Endodermal cell (in vitro differentiated cells): ENCODE measurements at regions not wholly inside any gene's neighbourhood (a gene's known extent, or its start where the extent isn't known, plus 50 kb on each side); places are given as distances from the start of the nearest gene placed in this dataset.
"Not testable (repeated sequence)": the region's sequence is repeated elsewhere in the genome, so short reads cannot be mapped to it uniquely, and the experiment has no call there.

Source experiments
- DNase-seq: peaks from one replicate; pipeline ENCODE4 v3.0.0-alpha.2; 2017
- H3K27ac ChIP-seq: 2 replicates; pipeline ENCODE4 v1.5.1; 2013; ENCODE audit warnings: mild to moderate bottlenecking, low read depth, low read length, moderate library complexity
- H3K27me3 ChIP-seq: 2 replicates; pipeline ENCODE4 v1.6.1; 2013; ENCODE audit warnings: mild to moderate bottlenecking, low read length, moderate library complexity; ENCODE audit not compliant: insufficient read depth, control insufficient read depth, poor library complexity, severe bottlenecking
- H3K36me3 ChIP-seq: 2 replicates; pipeline ENCODE4 v1.7.0; 2013; ENCODE audit warnings: mild to moderate bottlenecking, low read length, moderate library complexity; ENCODE audit not compliant: control insufficient read depth, insufficient read depth
- H3K4me1 ChIP-seq: one replicate; pipeline ENCODE4 v1.7.0; 2013; ENCODE audit warnings: low read length; ENCODE audit not compliant: control insufficient read depth, insufficient read depth
- H3K4me3 ChIP-seq: 2 replicates; pipeline ENCODE4 v1.5.1; 2013; ENCODE audit warnings: mild to moderate bottlenecking, low read length, moderate library complexity
- H3K9ac ChIP-seq: 2 replicates; pipeline ENCODE4 v1.6.1; 2013; ENCODE audit warnings: mild to moderate bottlenecking, low read length, moderate library complexity; ENCODE audit not compliant: poor library complexity, severe bottlenecking; ENCODE audit errors: extremely low read depth
- H3K9me3 ChIP-seq: 2 replicates; pipeline ENCODE4 v1.6.1; 2013; ENCODE audit warnings: mild to moderate bottlenecking, low read length, moderate library complexity; ENCODE audit not compliant: control insufficient read depth
- H3K27ac Mint-ChIP-seq: 2 replicates; pipeline ENCODE4 v1.8.0; 2020; ENCODE audit warnings: mixed read lengths
- H3K27me3 Mint-ChIP-seq: 2 replicates; pipeline ENCODE4 v1.8.0; 2021; ENCODE audit warnings: mild to moderate bottlenecking, mixed read lengths; ENCODE audit not compliant: insufficient read depth
- H3K36me3 Mint-ChIP-seq: 2 replicates; pipeline ENCODE4 v1.8.0; 2020; ENCODE audit warnings: low read depth, mixed read lengths
- H3K4me1 Mint-ChIP-seq: 2 replicates; pipeline ENCODE4 v1.8.0; 2020; ENCODE audit warnings: mixed read lengths
- H3K4me3 Mint-ChIP-seq: 2 replicates; pipeline ENCODE4 v1.8.0; 2020; ENCODE audit warnings: mild to moderate bottlenecking, moderate library complexity, mixed read lengths
- H3K9me3 Mint-ChIP-seq: 2 replicates; pipeline ENCODE4 v1.8.0; 2020; ENCODE audit warnings: mild to moderate bottlenecking, mixed read lengths
- WGBS, 2 experiments: methylation state at CpG; one replicate each; pipeline versions ENCODE4 v1.1.5 to v1.1.7; 2013; ENCODE audit warnings: missing lambda C conversion rate in 2 of 2, mixed read lengths in 1 of 2; ENCODE audit not compliant: insufficient coverage in 1 of 2, insufficient read length in 1 of 2; 5-methylcytosine and 5-hydroxymethylcytosine counted together
- TF ChIP-seq, protein P1 (sequence below): fragments of 200-600 bp; sonication (generic); conservative IDR thresholded peaks from 2 replicates; pipeline ENCODE4 v1.5.0; 2021; ENCODE audit warnings: antibody characterized with exemption, mild to moderate bottlenecking

- Mint-ChIP-seq H3K4me3 (no peak overlapping the region), H3K27ac (no peak overlapping the region), H3K36me3 (no peaks in the 10 kb centered on the region), H3K9me3 (peaks cover 17% of the 10 kb centered on the region), H3K4me1 (no peaks in the 10 kb centered on the region), H3K27me3 (peaks cover 1% of the 10 kb centered on the region)
- TF ChIP-seq, protein P1, sequence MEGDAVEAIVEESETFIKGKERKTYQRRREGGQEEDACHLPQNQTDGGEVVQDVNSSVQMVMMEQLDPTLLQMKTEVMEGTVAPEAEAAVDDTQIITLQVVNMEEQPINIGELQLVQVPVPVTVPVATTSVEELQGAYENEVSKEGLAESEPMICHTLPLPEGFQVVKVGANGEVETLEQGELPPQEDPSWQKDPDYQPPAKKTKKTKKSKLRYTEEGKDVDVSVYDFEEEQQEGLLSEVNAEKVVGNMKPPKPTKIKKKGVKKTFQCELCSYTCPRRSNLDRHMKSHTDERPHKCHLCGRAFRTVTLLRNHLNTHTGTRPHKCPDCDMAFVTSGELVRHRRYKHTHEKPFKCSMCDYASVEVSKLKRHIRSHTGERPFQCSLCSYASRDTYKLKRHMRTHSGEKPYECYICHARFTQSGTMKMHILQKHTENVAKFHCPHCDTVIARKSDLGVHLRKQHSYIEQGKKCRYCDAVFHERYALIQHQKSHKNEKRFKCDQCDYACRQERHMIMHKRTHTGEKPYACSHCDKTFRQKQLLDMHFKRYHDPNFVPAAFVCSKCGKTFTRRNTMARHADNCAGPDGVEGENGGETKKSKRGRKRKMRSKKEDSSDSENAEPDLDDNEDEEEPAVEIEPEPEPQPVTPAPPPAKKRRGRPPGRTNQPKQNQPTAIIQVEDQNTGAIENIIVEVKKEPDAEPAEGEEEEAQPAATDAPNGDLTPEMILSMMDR, result no peak
- 93% methylated on average over 1 of the region's 1 CpG; no CpG with 5 or more reads in 1 of the 2 experiments for WGBS, 2 experiments
- no peak for DNase-seq
- Histone ChIP-seq H3K4me3 (no peak overlapping the region), H3K27ac (no peak overlapping the region), H3K9ac (no peak overlapping the region), H3K9me3 (peaks cover 9% of the 10 kb centered on the region), H3K36me3 (no peaks in the 10 kb centered on the region), H3K4me1 (no peaks in the 10 kb centered on the region), H3K27me3 (no peaks in the 10 kb centered on the region)
Measured at GRCh38 chr6:66995669-66996068, 1288.6 kb upstream of the EYS start.

DNA sequence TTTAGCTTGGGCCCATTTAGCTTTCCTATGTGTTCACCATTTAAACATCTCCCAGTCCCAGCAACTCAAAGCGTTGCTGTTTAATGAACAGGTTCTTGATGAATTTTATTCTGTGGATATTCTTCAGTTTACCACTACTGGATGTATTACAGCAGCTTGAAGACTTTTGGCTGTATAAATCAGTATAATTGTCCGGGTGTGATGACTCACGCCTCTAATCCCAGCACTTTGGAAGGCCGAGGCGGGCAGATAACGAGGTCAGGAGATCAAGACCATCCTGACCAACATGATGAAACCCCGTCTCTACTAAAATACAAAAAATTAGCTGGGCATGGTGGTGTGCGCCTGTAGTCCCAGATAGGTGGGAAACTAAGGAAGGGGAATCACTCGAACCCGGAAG lies 1286.7 kb upstream of the EYS start:
- H3K27ac ChIP-seq, H3K36me3 ChIP-seq, H3K27me3 Mint-ChIP-seq, H3K9me3 ChIP-seq, H3K27me3 ChIP-seq, H3K4me3 ChIP-seq, H3K27ac Mint-ChIP-seq, H3K36me3 Mint-ChIP-seq, H3K4me3 Mint-ChIP-seq, H3K9ac ChIP-seq, H3K4me1 Mint-ChIP-seq, DNase-seq, H3K4me1 ChIP-seq: not testable (repeated sequence)
- WGBS, 2 experiments, result 92 to 95% methylated on average over 5 to 10 of the region's 10 CpGs
- H3K9me3 Mint-ChIP-seq, result peaks cover 24% of the 10 kb centered on the region

- no peaks in the 10 kb centered on the region for H3K4me1 ChIP-seq
- H3K9me3 Mint-ChIP-seq, result peaks cover 24% of the 10 kb centered on the region
- peaks cover 9% of the 10 kb centered on the region for H3K9me3 ChIP-seq
- no peak overlapping the region for H3K27ac ChIP-seq
- TF ChIP-seq, protein P1, result no peak
- no peak overlapping the region for H3K9ac ChIP-seq
- no peak overlapping the region for H3K4me3 ChIP-seq
- H3K27me3 Mint-ChIP-seq, result no peaks in the 10 kb centered on the region
- H3K36me3 Mint-ChIP-seq, result no peaks in the 10 kb centered on the region
- WGBS, 2 experiments, result 93 to 97% methylated on average over 3 of the region's 3 CpGs
- no peaks in the 10 kb centered on the region for H3K4me1 Mint-ChIP-seq
- no peak overlapping the region for H3K4me3 Mint-ChIP-seq
- H3K27me3 ChIP-seq, result no peaks in the 10 kb centered on the region
- H3K27ac Mint-ChIP-seq, result no peak overlapping the region
- no peak for DNase-seq
- no peaks in the 10 kb centered on the region for H3K36me3 ChIP-seq
Measured at GRCh38 chr6:66993272-66993671, 1286.2 kb upstream of the EYS start.

DNA sequence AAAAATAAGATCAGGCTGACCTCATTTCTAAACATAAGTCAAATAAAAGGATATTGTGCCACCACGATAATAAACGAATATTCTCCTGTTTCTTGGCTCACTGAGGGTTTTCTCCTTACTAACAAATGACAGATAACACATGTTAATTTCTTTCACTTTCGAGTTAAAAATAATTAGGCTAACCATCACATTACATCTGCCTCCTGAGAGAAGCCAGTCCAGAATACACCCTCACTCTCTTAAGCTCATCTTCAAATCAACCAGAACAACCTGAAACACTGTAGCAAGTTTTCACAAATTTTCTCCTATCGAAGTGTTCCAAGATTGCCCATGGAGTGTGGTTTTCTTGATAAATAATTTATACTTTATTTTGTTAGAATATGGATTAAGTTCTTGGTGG lies 1285.6 kb upstream of the EYS start:
- no peaks in the 10 kb centered on the region for H3K36me3 Mint-ChIP-seq
- TF ChIP-seq, protein P1, result no peak
- no peaks in the 10 kb centered on the region for H3K27me3 Mint-ChIP-seq

More for the DNA sequence above, 1285.6 kb upstream of the EYS start:
- Histone ChIP-seq H3K36me3 (no peaks in the 10 kb centered on the region), H3K4me3 (no peak overlapping the region), H3K4me1 (no peaks in the 10 kb centered on the region), H3K9ac (no peak overlapping the region), H3K9me3 (peaks cover 5% of the 10 kb centered on the region), H3K27me3 (no peaks in the 10 kb centered on the region), H3K27ac (no peak overlapping the region)
- WGBS, 2 experiments, result 84 to 91% methylated on average over 3 of the region's 4 CpGs
- Mint-ChIP-seq H3K9me3 (peaks cover 22% of the 10 kb centered on the region), H3K4me1 (no peaks in the 10 kb centered on the region), H3K4me3 (no peak overlapping the region), H3K27ac (no peak overlapping the region)
- DNase-seq, result no peak
